ENCODE measurements at regions not wholly inside any gene's neighbourhood (a gene's known extent, or its start where the extent isn't known, plus 50 kb on each side); places are given as distances from the start of the nearest gene placed in this dataset.

DNA sequence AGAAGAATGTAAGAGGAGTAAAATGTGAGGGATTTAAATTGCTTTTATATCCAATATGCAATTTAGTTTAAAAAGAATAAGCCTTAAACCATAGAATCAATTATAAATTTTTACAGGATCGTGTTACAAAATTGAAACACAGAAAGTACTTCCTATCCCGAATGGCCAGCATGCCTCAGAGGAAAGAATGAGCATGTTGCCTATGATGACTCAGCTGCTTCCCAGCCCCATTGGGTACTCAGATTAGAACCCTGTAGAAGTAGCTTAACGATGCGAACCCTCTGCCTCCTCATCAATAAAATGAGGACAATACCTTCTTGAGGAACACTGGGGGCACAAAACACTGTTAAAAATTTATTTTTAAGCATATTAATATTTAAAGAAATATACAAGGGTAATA, 113.4 kb upstream of the CDK1 start:
- no peak for DNase-seq

DNA sequence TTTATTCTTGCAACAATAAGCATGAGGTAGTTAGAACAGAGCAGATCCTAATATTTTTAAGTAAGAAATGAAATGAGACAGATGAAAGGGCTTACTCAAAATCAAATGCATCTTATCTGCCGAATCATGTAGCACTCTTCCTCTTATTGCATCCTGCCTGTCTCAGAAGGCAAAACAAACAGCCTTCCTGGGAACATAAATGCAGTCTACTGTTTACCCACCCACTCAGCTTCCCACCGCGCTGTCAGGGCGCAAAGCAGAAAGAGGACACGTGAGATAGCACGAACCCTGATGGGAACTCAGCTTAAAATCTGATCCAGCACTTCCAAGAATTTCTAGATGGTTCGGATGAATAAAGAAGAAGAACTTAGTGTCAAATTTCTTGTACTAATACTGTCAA, 114.4 kb upstream of the CDK1 start:
- DNase-seq, result no peak

DNA sequence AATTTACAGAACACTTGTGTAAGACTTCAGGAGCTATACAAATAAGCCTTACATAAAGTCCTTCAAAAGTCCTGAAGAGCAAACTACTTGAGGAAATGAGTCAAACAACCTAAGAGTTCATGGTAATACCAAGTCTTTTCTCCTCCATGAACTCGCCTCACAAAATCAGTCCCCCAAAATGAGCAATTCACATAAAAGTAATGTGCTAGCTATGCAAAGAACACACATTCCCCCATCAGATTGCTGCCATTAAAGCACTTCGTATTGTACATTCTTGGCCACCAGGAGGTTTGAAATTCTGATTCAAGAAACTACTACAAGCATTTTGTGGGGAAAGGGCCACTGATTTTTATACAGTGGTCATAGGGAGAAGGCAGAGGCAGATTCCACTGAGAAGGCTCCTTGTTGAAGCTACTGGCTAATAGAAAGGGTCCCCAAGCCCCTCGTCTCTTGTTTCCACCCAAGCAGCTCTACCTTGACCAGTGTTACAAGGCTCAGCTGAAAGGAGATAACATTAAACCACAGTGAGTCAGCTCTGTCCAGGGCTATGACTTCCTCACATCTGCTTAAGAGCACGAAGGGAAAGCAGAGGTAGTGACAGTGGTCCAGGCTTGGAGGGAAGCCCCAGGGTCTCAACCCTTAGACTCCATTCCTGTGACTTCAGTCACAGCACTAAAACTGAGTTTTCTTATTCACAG, 115.2 kb upstream of the CDK1 start:
- DNase-seq, result no peak

DNA sequence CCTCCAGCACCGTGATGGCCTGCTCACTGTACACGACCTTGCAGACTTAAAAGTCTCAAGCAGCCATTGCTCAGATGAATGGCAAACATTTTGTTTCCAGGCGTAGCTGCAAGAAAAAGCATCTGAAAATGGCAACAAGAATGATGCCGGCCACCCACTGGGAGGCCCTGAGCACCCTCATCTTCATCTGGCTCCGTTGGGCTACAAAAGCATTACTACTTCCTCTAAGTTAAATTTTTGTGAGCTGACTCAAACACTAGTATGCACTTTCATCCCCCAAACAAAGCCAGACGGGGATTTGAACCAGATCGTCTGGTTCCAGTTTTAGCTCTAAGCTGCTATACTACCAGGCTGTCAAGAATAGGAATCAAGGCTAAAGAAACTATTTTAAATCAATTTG, 116.6 kb upstream of the CDK1 start:
- DNase-seq, result no peak

DNA sequence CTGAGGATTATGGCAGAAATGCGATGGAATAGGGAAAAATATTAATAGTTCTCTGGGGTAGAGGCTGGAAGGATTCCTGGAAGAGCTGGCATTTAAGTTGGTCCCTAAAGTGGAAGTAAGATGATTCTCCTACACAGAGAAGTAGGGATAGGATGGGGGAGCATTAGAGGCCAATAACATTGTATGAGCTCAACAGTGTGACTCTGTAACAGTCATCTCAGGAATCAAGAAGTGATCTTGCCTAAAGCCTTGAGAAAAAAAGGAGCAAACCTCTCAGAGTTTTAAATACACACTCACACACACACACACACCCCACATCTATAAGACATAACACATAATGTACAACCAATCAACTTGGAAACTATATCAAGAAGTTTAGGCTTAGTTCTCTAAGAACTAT, 117.7 kb upstream of the CDK1 start:
- no peak for DNase-seq

DNA sequence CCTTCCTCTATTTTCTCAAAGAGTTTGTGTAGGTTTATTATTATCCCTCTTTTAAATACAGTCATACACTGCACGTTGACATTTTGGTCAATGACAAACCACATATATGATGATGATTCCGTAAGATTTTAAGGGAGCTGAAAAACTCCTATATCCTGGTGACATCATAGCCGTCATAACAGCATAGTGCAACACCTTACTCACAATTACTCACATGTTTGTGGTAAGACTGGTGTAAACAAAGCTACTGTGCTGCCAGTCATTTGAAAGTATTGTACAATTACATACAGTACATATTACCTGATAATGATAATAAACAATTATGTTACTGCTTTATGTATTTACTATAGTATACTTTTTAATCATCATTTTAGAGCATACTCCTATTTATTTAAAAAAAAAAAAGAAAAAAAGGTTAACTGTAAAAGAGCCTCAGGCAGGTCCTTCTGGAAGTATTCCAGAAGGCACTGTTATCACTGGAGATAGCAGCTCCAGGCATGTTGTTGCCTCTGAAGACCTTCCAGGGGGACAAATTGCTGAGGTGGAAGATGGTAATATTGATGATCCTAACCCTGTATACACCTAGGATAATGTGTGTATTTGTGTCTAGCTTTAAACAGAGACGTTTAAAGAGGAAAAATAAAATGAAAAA, 123.3 kb upstream of the CDK1 start:
- no peak for DNase-seq

DNA sequence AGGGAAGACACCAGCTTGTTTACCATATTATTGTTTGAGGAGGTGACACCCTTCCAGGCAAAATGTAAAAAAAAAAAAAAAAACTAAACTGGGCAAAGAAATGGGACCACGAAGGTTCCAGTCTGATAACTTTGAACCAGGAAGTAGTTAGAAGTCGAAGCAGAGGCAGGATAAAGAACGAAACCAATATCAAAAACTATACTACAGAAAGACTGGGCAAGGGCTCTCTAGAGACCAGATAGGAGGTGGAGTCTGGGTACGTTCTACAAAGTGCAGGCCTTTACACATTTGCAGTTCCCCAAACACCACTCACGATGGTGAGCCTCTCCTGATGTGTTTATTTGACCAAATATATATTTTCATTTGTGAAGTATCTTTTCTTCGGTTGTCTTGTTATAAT, 125.7 kb upstream of the CDK1 start:
- no peak for DNase-seq

DNA sequence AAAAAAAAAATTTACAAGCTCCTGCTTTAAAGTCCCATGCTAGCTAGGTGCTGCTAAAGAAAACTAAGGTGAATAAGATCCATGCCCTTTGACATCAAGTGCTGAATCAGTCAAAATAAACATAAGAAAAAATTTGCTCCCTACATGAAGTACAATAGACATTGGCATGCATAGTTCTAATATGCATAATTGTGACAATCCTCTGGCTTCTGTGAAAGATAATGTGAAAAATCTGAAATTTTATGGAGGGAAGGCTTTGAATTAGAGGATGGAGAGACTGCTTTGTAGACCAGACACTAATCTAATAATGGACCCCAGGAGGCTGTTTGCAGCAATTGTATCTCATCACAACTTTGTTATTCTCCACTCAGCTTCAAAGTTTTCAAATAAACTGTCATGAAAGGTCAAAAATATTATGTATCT, 127.9 kb upstream of the CDK1 start:
- DNase-seq, result no peak

DNA sequence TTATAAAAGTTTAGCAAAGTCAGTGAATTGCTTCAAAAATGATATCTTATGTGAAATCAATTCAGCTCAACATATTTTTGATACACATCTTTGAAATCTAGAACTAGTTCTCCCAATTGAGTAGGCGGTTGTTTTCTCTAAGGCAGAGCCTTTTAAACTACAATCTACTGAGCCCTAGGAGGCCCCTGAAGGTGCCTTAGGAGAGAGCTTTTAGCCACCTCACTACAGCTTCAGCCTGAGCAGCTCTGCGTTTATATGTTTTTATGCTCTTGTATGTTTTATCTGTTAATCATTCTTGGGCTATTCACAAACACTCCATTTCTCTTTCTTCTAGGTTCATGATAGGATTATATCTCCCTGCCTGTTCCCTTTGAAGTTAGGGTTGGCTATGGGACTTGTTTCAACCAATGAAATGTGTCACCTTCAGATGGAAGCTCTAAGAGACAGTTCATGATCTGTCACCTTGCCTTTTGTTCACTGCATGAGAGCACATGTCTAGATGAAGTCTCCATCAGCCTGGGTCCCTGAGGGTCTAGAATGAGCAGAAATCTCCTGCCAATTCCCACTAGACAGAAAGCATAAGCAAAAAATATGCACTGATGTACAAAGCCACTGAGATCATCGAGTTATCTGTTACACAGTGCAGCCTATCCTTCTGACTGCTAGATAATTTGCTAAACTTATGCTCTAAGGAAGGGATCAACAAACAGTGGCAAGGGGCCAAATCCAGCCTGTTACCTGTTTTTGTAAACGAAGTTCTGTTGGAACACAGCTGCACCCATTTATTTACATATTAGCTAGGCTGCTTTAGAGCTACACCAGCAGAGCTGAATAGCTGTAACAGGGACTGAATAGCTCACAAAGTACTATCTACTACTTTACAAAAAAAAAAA, 128.5 kb upstream of the CDK1 start:
- DNase-seq, result peak; percentile 47

DNA sequence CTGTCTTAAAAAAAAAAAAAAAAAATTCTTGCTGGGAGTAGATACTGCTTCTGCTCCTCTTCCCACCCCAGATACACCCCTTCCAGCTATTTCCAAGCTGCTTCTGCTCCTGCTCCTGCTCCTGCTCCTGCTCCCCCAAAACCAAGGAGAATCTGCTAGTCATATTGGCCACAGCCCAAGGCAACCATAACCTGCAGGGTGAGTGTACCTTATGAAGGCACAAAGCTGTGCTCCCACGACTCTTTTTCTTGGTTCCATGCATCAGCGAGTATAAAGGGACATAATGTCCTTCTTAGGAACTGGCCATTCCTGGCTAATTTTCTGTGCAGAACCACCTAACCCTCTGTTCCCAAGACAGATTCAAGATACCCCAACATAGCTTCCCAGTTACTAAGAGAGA, 129.5 kb upstream of the CDK1 start:
- DNase-seq, result no peak

DNA sequence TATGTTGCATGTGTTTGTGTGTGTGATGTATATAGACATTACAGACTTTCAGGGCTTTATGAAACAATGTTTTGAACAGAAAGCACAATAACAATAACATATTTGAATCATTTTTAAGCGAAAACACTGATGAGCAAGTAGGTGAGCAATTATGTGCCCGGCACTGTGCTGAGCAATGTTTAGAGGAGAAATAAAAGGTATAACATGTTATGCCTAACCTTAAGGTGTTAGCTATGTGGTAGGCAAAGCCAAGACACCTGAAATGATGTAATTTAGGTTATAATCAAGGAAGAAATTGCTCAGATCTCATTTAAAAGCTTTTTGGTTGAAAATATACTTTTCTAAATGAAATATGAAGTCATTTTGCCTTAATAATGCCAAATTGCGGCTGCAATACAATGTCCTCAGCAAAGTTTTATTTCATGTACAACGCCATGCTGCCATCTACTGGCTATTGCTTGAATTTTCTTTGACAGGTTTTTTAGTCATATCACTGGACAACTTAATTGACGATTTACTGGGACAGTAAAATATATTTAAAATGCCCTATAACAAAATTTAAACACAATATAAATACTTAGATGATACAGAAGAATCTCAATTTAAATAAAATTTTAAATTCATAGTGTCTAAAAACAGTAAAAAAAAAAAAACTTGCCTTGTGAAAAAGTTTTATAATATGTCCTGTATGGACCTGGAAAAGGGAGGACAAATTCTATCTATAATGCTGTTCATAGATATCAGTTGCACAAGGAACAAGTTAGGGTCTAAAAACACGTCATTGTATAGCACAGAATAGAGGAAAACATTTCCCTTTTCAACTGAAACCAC, 131.1 kb upstream of the CDK1 start:
- peak; percentile 14 for DNase-seq

DNA sequence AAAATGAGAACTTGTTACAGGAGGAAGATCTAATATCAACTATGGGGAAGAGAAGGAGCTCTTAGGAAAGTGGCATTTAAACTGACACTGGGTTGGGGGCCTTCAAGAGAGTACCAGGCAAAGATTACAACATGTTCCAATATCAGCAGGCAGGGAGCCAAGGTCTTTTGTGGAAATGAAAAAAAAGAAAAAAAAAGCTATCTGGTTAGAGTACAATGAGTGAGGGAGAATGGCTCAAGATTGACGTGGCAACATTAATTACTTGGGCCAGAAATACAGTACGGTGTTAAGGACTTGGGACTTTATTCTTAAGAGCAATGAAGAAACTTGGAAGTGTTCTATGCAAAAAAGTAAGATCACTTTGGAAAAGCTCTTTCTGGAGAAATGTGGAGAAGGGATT, 132.3 kb upstream of the CDK1 start:
- DNase-seq, result no peak

DNA sequence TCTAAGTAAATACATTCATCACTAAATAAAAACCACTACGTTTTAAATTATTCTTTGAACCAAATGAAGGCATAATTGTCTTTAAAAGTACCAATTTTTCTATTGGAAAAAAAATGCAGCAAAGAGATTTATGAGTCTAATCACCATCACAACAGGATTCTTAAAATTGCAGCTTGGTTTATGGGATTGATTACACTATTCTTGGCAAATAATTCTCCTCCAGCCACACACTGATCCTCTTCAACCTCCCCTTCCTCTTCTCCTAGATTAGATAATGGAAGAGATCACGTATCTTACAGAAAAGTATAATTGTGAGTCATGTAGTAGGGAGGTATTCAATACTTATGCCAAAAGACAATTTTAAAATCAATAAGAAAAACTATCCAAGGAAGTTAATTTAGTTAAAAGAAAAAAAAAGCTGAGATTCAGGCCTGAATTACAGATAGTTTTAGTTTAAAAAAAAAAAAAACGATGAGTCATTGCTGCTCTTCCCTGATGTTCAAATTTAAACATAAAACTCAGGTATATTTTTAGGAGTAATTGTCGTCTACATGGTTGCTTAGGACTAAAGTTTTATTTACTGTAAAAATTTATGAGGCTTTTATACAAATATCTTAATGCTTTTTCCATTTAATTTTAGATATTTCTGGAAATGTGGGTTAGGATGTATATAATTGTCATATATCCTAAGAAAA, 133.7 kb upstream of the CDK1 start:
- DNase-seq, result no peak

DNA sequence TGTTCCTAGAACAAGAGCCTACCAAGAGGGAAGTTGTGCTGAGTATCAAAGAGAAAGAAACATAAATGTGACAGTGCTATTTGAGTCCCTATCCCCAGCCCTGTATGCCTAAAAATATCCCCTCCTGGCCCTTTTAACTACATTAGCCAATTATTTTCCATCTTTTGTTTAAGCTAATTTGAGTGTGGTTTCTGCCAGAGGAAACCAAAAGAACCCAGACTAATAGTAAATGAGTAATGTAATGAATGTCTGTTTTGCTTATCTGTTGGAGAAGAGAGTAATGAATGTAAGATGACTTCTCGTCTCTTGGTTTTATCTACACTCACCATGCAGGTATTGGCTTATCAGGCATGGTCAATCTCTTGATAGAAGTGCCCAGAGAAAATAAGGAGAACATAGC, 134.4 kb upstream of the CDK1 start:
- no peak for DNase-seq

DNA sequence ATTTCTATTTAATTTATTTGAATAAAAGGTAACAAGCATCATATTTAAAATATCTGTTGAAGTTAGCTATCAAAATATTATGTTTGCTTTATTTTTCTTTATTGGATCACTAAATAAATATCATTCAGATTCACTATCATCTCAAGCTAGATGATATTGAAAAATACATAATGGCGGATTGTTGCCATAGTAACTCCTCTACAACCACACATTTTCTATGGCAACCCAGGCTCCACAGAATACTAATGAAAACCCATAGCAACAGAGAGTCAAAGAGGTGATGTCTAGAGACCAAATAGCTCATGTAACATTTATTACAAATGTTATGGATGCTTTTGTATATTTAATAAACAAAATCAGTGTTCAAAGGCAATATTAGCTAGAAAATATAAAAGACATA, 148.9 kb upstream of the CDK1 start:
- no peak for DNase-seq

DNA sequence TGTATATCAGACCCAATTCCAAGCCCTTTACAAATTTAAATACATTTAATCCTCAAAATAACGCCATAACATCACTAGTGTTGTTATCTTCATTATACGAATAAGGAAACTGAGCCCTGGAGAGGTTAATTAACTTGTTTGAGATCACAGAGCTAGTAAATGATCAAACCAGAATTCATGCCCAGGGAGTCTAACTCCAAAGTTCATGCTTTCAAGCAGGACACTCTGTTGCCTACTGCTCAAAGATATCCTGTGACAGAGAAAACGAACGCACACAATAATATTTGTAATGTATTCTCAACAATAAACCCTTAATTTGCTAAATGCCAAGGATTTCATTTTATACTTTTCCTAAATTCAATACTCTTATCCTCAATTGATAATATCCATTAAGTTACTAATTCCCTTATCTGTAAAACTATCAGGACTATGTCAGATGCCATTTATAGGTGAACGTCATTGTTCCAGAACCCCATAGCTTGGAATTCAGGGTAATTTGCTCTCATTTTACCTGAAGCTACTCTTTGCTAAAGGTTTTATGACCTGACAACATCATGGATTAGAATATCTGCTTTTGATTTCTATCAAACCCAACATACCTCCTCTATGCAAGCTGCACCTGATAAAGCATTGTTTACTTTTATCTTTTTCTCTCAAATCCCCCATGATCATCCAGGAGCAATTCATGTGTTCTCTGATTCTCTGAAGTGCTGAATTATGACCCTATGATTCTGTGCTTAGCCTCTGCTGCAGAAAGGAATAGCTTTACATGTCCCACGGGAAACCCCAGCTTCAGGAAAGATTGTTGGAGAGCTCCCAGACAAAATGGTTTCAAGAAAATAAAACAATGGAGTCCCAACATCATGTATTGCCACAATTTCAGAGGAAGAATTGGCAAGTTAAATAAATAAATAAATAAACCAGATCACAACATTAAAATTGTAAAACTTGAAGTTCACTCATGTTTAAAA, 150.2 kb upstream of the CDK1 start:
- DNase-seq, result no peak

DNA sequence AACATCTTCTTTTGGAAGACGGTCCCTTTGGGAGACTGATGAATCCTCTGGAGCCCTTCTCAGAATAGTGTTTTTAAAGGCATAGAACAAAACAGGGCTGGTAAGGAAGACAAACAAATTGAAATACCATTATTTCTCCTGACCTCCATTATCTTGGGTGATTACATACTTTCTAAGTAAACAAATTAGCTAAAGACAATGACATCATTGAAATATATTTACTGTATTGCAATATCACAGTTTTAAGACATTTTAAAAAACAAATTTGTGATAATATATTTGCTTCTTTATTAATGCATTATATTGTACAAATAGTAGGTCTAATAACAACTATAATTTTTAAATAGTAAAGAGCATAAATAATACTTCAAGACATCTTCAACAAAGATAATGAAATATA, 152.2 kb upstream of the CDK1 start:
- no peak for DNase-seq

DNA sequence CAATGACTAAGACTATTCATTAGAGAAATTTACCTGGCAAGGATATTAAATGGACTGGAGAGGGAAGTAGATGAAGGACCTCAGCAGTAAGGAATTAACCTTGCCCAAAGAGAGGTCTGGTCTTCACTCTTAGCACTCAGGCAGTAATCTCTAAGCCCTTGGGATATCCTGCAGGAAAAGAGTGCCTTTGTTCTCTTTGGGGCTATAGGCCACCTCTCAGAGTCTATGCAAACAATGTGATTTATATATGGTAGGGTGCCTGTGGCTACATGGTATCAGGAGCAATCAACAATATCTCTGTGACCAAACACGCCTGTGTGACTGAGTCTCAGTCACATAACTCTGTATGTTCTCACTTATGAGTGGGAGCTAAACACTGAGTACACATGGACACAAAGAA, 154.7 kb upstream of the CDK1 start:
- DNase-seq, result no peak

DNA sequence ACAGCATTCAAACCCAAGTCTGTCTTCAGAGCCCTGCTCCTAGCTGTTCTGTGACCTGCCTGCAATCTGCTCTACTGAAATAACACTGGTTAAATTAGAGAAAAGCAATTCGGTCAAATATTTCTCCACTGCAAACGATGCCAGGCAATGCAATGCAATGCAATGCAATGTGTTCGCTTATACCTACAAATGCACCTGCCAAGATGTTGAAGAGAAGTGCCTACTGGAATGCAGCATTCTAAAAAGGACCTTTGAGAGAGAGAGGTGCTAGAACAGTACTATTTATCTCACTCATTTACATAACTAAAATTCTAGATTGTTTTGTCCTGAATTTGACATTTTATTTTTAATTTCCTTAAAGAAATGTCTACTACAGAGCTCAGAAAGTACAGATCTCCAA, 157.3 kb upstream of the CDK1 start:
- DNase-seq, result no peak

DNA sequence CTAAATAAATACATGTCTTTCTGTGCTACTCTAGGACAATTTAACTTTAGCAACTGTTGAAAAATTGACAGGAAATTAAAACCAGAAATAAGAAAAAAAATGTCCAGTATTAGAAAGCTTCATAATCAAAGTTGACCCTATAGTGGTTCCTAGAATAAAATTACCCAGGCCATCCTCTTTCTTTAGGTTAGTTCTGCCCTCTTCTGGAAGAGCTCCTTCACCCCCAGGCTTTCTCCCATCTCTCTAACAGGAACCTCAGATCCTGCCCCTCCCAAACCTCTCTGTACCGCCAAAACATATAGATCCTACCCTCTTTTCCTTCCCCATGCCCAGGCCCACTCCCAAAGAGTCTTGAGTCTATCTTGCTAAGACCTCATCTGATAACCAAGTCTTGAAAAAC, 159.4 kb upstream of the CDK1 start:
- DNase-seq, result no peak

DNA sequence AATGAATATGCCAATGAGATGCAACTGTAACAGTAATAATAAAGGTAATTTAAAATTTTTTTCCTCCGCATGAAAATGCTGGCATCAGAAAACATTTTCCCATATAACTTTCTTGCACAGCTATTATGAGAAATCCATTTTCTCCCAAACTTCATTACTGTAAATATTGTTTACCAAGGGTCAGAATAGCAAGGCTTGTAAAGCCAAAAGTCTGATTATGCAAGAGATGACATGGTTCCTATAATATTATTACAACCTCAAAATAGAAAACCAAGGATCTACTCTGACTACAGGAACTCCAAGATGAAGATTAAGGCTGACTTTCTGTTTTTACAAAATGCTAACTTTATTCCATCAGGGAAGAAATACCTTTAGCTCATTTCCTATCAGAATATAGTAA, 162.7 kb upstream of the CDK1 start:
- DNase-seq, result no peak

All from NCI-H1105 (cell line).